Small intestine (tissue), 7 donors: ENCODE measurements at regions not wholly inside any gene's neighbourhood (a gene's known extent, or its start where the extent isn't known, plus 50 kb on each side); places are given as distances from the start of the nearest gene placed in this dataset.

ENCODE experiments used
- DNase-seq, 2 donors: peaks; one replicate each; pipeline versions ENCODE4 v3.0.0 to v3.0.0-alpha.2; 2013
- FAIRE-seq: peaks from 2 replicates; lab custom pipeline; 2012; peaks lifted over from hg19 to GRCh38; lab: Jason Lieb, UNC
- H3K27ac ChIP-seq, 3 donors: one replicate each; pipeline ENCODE4 v1.5.1; 2013; ENCODE audit warnings: low read length in 2 of 3, mild to moderate bottlenecking in 2 of 3, control low read depth in 1 of 3, inconsistent platforms in 1 of 3, low read depth in 1 of 3, moderate library complexity in 1 of 3
- H3K27me3 ChIP-seq, 3 donors: one replicate each; pipeline ENCODE4 v1.6.1; 2013; ENCODE audit warnings: low read length in 3 of 3, inconsistent platforms in 1 of 3; ENCODE audit not compliant: control insufficient read depth in 3 of 3, insufficient read depth in 3 of 3
- H3K36me3 ChIP-seq, 3 donors: one replicate each; pipeline ENCODE4 v1.6.1; 2013; ENCODE audit warnings: low read length in 3 of 3, inconsistent platforms in 1 of 3, low read depth in 1 of 3, mild to moderate bottlenecking in 1 of 3, moderate library complexity in 1 of 3; ENCODE audit not compliant: control insufficient read depth in 3 of 3, insufficient read depth in 2 of 3
- H3K4me1 ChIP-seq, 3 donors: one replicate each; pipeline ENCODE4 v1.6.1; 2013; ENCODE audit warnings: low read length in 2 of 3, inconsistent platforms in 1 of 3, low read depth in 1 of 3, mild to moderate bottlenecking in 1 of 3, moderate library complexity in 1 of 3; ENCODE audit not compliant: control insufficient read depth in 3 of 3, insufficient read depth in 2 of 3
- H3K4me3 ChIP-seq, 3 donors: one replicate each; pipeline ENCODE4 v1.5.1; 2013; ENCODE audit warnings: low read length in 3 of 3, control low read depth in 1 of 3, inconsistent platforms in 1 of 3, low read depth in 1 of 3, mild to moderate bottlenecking in 1 of 3, moderate library complexity in 1 of 3
- H3K9me3 ChIP-seq, 2 donors: one replicate each; pipeline ENCODE4 v1.6.1; 2013; ENCODE audit warnings: low read depth in 1 of 2, low read length in 1 of 2; ENCODE audit not compliant: control insufficient read depth in 2 of 2, insufficient read depth in 1 of 2
- WGBS, 3 donors: extraction: QIAGEN DNeasy Blood & Tissue Kit; methylation state at CpG; one replicate each; pipeline ENCODE4 v1.1.7; 2013; 5-methylcytosine and 5-hydroxymethylcytosine counted together
- donor health status: healthy with polysubstance abuse.
- donor health status: control.
- donor health status: control.
- donor health status: Bipolar disorder and iron deficiency.
- donor health status: healthy.

DNA sequence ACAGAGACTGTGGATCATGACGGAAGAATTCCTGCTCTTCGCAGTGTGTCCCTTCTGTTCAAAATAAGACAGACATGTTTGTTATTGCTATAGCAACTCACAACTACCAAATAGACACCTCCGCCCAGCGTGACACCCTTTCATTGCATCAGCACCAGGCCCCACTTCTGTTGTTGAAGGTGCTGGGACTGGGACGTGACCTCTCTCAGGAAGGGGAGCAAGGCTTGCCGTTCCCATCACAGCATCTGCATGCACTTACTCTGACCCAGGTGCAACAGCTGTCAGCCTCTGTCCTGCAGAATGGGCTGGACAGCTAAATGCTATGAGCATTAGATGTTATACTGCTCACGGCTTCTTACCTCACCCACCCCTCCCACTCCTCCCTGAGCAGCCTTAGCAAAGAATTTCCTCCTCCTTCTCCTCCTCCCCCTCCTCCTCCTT lies 94.1 kb downstream of the DACT2 start:
- FAIRE-seq (no peak), DNase-seq (peak in 1 of 2 donors; percentile 20)
- no peak overlapping the region for H3K27ac ChIP-seq
- H3K27me3 ChIP-seq, result no peaks in the 10 kb centered on the region
- H3K4me3 ChIP-seq, result no peak overlapping the region
- no peaks in the 10 kb centered on the region for H3K36me3 ChIP-seq
- 47 to 71% (median 71%) methylated on average over 7 of the region's 7 CpGs for WGBS, 3 donors
- H3K4me1 ChIP-seq, result no peaks in the 10 kb centered on the region
- H3K9me3 ChIP-seq, result no peaks in the 10 kb centered on the region

- WGBS, 3 donors, result 66 to 75% (median 68%) methylated on average over 1 of the region's 1 CpG
- FAIRE-seq, result no peak
- DNase-seq, result no peak
These were observed 95.8 kb downstream of the DACT2 start for GRCh38 chr6:168223755-168224154.

GRCh38 chr6:168223150-168223549 lies 96.4 kb downstream of the DACT2 start:
- DNase-seq, result no peak
- no peak overlapping the region for H3K27ac ChIP-seq

More at GRCh38 chr6:168223755-168224154, 95.8 kb downstream of the DACT2 start:
- H3K4me1 ChIP-seq, result no peaks in the 10 kb centered on the region
- no peaks in the 10 kb centered on the region for H3K9me3 ChIP-seq
- no peak overlapping the region for H3K4me3 ChIP-seq
- H3K27ac ChIP-seq, result no peak overlapping the region
- no peaks in the 10 kb centered on the region for H3K27me3 ChIP-seq
- no peaks in the 10 kb centered on the region for H3K36me3 ChIP-seq

DNA sequence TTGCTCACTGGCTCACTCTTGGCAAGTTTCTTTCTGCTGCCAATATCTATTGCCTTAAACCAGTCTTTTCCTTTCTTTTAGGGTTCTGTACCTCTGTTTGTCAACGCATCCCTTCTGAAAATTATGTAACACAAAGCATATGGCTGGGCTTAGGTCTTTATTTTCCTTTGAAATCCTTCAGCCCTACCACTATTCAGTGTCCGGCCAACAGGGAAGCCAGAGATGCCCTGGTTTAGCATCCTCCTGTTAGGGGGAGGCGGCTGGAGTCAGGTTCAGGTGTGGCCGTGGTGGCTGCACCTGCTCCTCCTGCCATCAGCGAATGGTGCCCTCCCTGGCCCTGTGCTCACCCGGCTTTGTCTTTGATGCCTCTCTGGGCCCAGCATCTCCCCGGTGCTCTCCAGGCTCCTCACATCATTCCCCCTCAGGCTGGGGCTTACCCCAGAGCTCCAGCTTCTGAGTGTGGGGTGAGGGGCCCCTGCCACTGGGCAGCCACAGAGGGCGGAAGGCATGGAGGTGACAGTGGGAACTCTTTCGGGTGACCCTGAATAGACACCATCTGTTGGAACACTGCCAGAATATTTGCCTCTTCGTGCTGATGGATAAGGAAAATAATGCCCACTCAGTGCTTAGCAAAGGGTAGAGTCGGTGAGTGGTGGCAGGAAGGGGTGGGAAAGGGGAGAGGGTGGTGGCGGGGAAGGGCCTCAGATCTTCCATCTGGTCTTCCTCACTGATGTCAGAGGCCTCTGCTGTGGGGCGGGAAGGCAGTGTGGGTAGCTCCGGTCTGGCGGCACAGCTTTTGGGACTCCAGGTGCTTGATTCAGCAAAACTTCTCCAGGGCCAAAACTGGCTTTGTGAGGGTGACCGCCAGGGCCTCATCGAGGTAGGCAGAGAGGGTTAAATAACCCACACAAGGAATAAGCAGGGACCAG lies 97.2 kb downstream of the DACT2 start:
- 83 to 89% (median 83%) methylated on average over 17 of the region's 17 CpGs for WGBS, 3 donors
- FAIRE-seq (no peak), DNase-seq (no peak)
- no peak overlapping the region for H3K4me3 ChIP-seq
- no peaks in the 10 kb centered on the region for H3K9me3 ChIP-seq
- no peaks in the 10 kb centered on the region for H3K27me3 ChIP-seq
- H3K27ac ChIP-seq, result no peak overlapping the region
- no peaks in the 10 kb centered on the region for H3K4me1 ChIP-seq
- H3K36me3 ChIP-seq, result no peaks in the 10 kb centered on the region

More at GRCh38 chr6:168223150-168223549, 96.4 kb downstream of the DACT2 start:
- Histone ChIP-seq H3K4me3 (no peak overlapping the region), H3K27me3 (no peaks in the 10 kb centered on the region), H3K4me1 (no peaks in the 10 kb centered on the region), H3K9me3 (no peaks in the 10 kb centered on the region), H3K36me3 (no peaks in the 10 kb centered on the region)
- no peak for FAIRE-seq
- WGBS, 3 donors, result 80 to 89% (median 88%) methylated on average over 2 of the region's 2 CpGs

DNA sequence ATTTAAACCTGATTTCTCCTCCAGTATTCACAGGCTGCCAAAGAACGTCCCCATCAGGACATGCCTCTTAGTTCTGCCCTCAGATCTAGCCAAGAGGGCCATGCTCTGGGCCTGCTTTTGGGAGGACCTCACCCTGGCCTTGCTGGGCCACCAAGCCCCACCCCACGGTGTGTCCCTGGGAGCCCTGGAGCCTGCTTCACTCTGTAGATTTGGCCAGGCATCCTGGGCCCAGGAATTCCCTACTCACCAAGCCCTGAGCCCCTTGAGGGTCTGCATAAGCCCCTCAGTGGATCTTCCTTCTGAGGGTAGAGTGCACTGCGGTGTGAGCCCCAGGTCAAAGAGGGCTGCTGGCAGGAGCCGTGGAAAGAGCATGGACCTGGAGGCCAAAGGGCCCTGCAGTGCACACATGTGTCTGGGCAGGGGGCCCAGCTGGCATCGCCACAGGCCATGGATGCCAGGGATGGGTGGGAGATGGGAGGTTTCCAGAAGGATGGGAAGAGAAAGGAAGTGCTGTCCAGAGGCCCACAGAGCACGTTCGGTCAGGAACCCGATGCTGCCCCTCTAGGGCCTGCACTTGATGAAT lies 98.0 kb downstream of the DACT2 start:
- Histone ChIP-seq H3K9me3 (no peaks in the 10 kb centered on the region), H3K4me3 (no peak overlapping the region), H3K36me3 (no peaks in the 10 kb centered on the region), H3K27me3 (no peaks in the 10 kb centered on the region), H3K4me1 (no peaks in the 10 kb centered on the region), H3K27ac (no peak overlapping the region)
- DNase-seq (no peak), FAIRE-seq (no peak)
- WGBS, 3 donors, result 88 to 94% (median 91%) methylated on average over 8 of the region's 8 CpGs

- 76 to 88% (median 87%) methylated on average over 5 of the region's 5 CpGs for WGBS, 3 donors
- DNase-seq (no peak), FAIRE-seq (no peak)
- no peaks in the 10 kb centered on the region for H3K36me3 ChIP-seq
- H3K27me3 ChIP-seq, result no peaks in the 10 kb centered on the region
- H3K27ac ChIP-seq, result no peak overlapping the region
- H3K4me1 ChIP-seq, result no peaks in the 10 kb centered on the region
- H3K9me3 ChIP-seq, result no peaks in the 10 kb centered on the region
- no peak overlapping the region for H3K4me3 ChIP-seq
These were observed 98.6 kb downstream of the DACT2 start for GRCh38 chr6:168221000-168221399.

DNA sequence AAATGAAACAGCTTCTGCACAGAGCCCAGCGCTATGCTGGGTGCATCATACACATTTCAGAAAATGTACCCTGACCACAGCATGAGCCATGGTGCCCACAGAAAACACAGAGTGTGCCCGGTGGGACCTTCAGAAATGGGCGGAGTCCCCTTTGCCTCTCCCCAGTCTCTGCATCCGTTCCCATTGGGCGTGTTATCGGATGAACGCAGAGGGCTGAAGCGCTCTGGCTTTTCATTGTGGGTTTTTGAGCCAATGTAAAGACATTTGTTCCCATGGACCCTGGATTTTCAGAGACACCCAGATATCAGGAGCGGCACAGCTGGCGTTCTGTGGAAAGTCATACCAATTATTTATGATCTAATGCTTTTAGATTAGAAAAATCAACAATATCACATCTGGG lies 99.8 kb downstream of the DACT2 start:
- WGBS, 3 donors, result 85 to 92% (median 86%) methylated on average over 10 of the region's 10 CpGs
- no peaks in the 10 kb centered on the region for H3K36me3 ChIP-seq
- FAIRE-seq (no peak), DNase-seq (no peak)
- no peaks in the 10 kb centered on the region for H3K27me3 ChIP-seq
- H3K4me3 ChIP-seq, result no peak overlapping the region
- no peak overlapping the region for H3K27ac ChIP-seq
- no peaks in the 10 kb centered on the region for H3K4me1 ChIP-seq
- H3K9me3 ChIP-seq, result no peaks in the 10 kb centered on the region

GRCh38 chr6:168218785-168219566 lies 100.6 kb downstream of the DACT2 start:
- no peak for FAIRE-seq
- H3K9me3 ChIP-seq, result no peaks in the 10 kb centered on the region
- no peaks in the 10 kb centered on the region for H3K4me1 ChIP-seq
- no peak overlapping the region for H3K4me3 ChIP-seq
- no peaks in the 10 kb centered on the region for H3K27me3 ChIP-seq
- H3K36me3 ChIP-seq, result no peaks in the 10 kb centered on the region
- 72 to 83% (median 74%) methylated on average over 12 of the region's 12 CpGs for WGBS, 3 donors
- no peak for DNase-seq
- H3K27ac ChIP-seq, result no peak overlapping the region
